GM18951 (cell line): ENCODE measurements at regions not wholly inside any gene's neighbourhood (a gene's known extent, or its start where the extent isn't known, plus 50 kb on each side); places are given as distances from the start of the nearest gene placed in this dataset.
A peak's percentile ranks its signal among the peaks of the same experiment; 100 is the strongest.

Experiments used
- POLR2A ChIP-seq: IDR thresholded peaks from 4 replicates; pipeline ENCODE4 v1.6.1; 2011; ENCODE audit warnings: mild to moderate bottlenecking; ENCODE audit not compliant: insufficient read length, insufficient read depth; ENCODE audit errors: extremely low read depth
- in situ Hi-C: fragments of 300-500 bp; cut with MboI; formaldehyde crosslinking; loops from one replicate; pipeline ENCODE4 v1.12.0; 2022; ENCODE audit warnings: low sequenced_read_pairs, mixed read lengths, inconsistent platforms; ENCODE audit not compliant: unreplicated experiment

- in situ Hi-C loops, result no loop called here
- TF ChIP-seq POLR2A, result no peak
Observed at GRCh38 chr14:22488522-22489243, 100.3 kb downstream of the DAD1 start.

DNA sequence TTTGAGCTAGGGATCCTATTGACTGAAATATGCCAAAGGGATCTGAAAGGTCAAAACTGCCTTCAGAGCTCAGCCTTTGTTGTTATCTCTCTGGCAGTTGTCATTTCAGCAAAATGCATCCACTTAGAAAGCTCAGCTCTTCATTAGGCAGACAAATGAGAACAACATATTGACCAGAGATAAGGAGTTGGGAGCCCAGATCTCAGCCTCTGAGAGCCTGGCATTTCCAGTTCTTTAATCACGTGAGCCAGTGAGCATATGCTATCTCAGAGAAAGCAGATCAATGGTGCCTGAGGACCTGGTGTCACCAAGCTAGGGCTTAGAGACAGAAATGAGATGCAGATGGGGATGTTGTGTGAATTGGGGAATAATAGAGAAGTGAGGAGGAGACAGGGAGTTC is 101.1 kb downstream of the DAD1 start:
- no peak for TF ChIP-seq POLR2A
- in situ Hi-C loops, result no loop called here

DNA sequence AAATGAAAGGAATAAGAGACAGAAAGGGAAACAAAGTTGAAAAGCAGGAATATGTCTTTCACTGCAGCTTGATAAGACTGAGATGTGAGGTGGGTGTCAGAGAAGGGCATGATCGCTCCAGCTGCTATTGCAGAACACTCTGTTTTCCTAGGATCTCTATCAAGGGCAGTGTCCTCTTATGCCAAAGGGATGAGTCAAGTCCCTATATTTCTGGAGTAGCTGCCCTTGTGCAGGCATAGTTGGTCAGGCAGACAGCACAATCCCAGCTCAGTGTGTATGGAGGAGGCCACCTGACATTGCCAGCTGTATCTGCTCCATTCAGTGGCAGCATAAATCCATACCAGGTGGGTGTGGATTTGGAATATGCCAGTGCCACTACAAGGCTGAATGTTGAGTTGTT is 101.6 kb downstream of the DAD1 start:
- no peak for TF ChIP-seq POLR2A
- in situ Hi-C loops, result no loop called here

GRCh38 chr14:22486675-22487074 is 102.3 kb downstream of the DAD1 start:
- no peak for TF ChIP-seq POLR2A
- in situ Hi-C loops, result no loop called here

GRCh38 chr14:22485649-22486048 is 103.4 kb downstream of the DAD1 start:
- no peak for TF ChIP-seq POLR2A
- in situ Hi-C loops, result no loop called here

GRCh38 chr14:22485178-22485577 is 103.8 kb downstream of the DAD1 start:
- in situ Hi-C loops, result no loop called here

GRCh38 chr14:22484632-22485031 is 104.4 kb downstream of the DAD1 start:
- in situ Hi-C loops, result no loop called here
- no peak for TF ChIP-seq POLR2A

More at GRCh38 chr14:22485178-22485577, 103.8 kb downstream of the DAD1 start:
- no peak for TF ChIP-seq POLR2A

- in situ Hi-C loops, result no loop called here
- TF ChIP-seq POLR2A, result peak; percentile 54
Observed at GRCh38 chr14:22483863-22484593, 105.0 kb downstream of the DAD1 start.

DNA sequence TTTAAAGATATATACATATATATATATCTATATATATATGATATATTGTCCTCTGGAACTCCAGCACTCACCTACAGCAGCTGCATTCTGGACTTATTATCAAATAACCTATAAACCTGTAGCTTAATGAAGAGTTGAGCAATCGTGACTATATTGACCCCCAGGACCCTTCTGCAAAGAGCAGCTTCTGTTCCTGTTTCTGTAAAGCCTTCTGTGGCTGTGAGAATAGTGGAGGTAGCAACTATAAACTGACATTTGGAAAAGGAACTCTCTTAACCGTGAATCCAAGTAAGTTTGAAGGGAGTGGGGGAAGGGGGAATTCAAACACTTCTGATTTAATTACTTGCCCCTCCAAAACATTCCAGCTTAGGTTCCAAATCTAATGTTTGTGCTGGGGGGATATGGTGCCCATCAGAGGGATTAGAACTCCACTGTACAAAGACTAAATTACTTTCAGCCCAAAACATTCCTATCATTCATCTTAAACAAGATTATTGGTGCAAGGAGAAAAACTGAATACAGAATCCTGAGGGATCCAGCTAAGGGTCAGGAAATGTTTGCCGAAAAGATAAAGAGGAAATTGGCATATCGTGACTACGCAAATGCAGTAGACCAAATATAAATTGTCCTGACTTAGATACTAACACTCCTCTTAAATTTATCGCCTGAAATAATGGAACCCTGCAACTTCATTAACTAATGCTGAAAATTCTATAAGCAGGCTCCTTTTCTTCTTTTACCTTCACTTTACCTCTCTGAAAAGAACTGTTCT is 106.1 kb downstream of the DAD1 start:
- no peak for TF ChIP-seq POLR2A
- in situ Hi-C loops, result no loop called here

GRCh38 chr14:22482085-22482694 is 106.8 kb downstream of the DAD1 start:
- in situ Hi-C loops, result no loop called here
- TF ChIP-seq POLR2A, result no peak

DNA sequence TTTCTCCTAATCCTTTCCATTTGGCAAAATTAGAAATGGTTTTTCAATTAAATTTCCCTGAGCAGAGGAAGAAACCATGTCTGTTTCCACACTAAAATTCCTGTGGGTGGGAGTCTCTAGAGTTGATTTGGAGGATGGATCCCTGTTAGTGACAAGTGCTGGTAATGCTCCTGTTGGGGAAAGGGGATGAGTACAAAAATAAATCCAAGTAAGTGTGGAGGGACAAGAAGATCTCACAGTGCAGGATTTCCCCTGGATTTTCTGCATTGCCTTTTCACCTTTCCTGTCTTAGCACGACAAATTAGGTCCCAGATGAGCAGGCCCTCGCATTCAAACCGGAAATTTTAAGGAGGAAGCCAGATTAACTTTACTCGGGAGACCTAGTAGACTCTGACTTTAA is 107.5 kb downstream of the DAD1 start:
- in situ Hi-C loops, result no loop called here
- TF ChIP-seq POLR2A, result no peak

GRCh38 chr14:22479776-22480464 is 109.1 kb downstream of the DAD1 start:
- TF ChIP-seq POLR2A, result no peak
- in situ Hi-C loops, result no loop called here
